Right atrium auricular region (tissue), 2 donors: ENCODE measurements at regions not wholly inside any gene's neighbourhood (a gene's known extent, or its start where the extent isn't known, plus 50 kb on each side); places are given as distances from the start of the nearest gene placed in this dataset.

Source experiments
- DNase-seq: peaks from one replicate; pipeline ENCODE4 v3.0.0-alpha.2; 2019; ENCODE audit warnings: low spot score
- H3K27ac ChIP-seq, 2 donors: fragments of 200-600 bp; sonication (generic); 1 replicate in 1 of 2; 2 replicates in 1 of 2; pipeline ENCODE4 v1.5.1; 2016 to 2019
- H3K27me3 ChIP-seq, 2 donors: fragments of 200-600 bp; sonication (generic); one replicate each; pipeline versions ENCODE4 v1.5.1 to v1.6.0; 2017 to 2019
- H3K36me3 ChIP-seq: fragments of 200-600 bp; sonication (generic); one replicate; pipeline ENCODE4 v1.5.1; 2016
- H3K4me1 ChIP-seq, 2 donors: fragments of 200-600 bp; sonication (generic); one replicate each; pipeline versions ENCODE4 v1.5.1 to v1.6.0; 2017 to 2019
- H3K4me3 ChIP-seq, 2 donors: fragments of 200-600 bp; sonication (generic); 1 replicate in 1 of 2; 2 replicates in 1 of 2; pipeline ENCODE4 v1.5.1; 2017 to 2019; ENCODE audit warnings: mild to moderate bottlenecking in 1 of 2, moderate library complexity in 1 of 2
- H3K9me3 ChIP-seq, 2 donors: fragments of 200-600 bp; sonication (generic); one replicate each; pipeline ENCODE4 v1.5.1; 2019
- CTCF ChIP-seq, 2 donors: fragments of 200-600 bp; sonication (generic); IDR thresholded peaks; one replicate each; pipeline ENCODE4 v1.5.1; 2019; ENCODE audit warnings: antibody characterized with exemption in 2 of 2

DNA sequence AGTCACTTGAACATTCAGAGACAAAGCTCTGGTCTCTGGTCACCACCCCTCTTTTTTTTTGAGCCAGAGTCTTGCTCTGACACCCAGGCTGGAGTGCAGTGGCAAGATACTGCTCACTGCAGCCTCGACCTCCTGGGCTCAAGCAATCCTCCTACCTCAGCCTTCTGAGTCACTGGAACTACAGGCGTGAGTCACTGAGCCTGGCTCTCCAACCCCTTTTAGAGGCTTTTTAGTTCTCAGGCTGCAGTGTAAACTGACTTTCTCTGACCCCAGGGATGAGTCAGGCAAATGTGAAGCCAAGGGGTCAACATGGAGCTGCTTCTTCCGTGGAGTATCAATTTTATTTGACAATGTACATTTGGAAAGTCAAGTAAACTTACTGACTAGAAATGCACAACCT lies 229.2 kb downstream of the PTTG2 start:
- Histone ChIP-seq H3K36me3 (no peaks in the 10 kb centered on the region), H3K4me1 (peaks cover 0 to 17% of the 10 kb centered on the region in 2 donors), H3K4me3 (no peak overlapping the region), H3K27ac (no peak overlapping the region), H3K9me3 (no peaks in the 10 kb centered on the region), H3K27me3 (no peaks in the 10 kb centered on the region)
- no peak for DNase-seq
- TF ChIP-seq CTCF (IDR thresholded peaks at IDR 0.05), result no peak

DNA sequence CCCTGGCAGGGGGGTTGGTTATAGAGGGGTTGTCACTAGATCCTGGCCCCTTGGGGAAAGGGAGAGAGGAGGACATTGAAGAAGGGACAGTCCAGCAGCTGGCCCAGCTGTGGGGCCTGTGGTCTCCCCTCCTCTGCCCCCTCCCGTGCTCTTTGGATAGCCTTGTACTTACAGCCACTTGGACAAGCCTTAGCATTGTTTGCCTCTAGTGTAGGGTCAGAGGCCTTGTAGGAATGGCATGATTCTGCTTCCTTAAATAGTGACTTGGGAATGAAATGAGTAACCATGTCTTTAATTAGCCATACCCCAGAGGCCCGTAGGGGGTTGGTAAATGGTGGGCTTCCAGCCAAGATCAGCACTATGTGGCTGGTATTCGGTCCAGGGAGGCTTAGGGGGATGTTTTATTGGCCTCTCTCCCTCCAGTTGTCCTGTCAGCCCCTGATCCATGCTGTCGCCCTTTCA lies 230.6 kb downstream of the PTTG2 start:
- TF ChIP-seq CTCF (IDR thresholded peaks at IDR 0.05), result no peak
- Histone ChIP-seq H3K9me3 (no peaks in the 10 kb centered on the region), H3K4me3 (no peak overlapping the region), H3K4me1 (peaks cover 0 to 17% of the 10 kb centered on the region in 2 donors), H3K36me3 (no peaks in the 10 kb centered on the region), H3K27me3 (no peaks in the 10 kb centered on the region), H3K27ac (peak overlapping the region; percentile 71 to 88)
- DNase-seq, result no peak

DNA sequence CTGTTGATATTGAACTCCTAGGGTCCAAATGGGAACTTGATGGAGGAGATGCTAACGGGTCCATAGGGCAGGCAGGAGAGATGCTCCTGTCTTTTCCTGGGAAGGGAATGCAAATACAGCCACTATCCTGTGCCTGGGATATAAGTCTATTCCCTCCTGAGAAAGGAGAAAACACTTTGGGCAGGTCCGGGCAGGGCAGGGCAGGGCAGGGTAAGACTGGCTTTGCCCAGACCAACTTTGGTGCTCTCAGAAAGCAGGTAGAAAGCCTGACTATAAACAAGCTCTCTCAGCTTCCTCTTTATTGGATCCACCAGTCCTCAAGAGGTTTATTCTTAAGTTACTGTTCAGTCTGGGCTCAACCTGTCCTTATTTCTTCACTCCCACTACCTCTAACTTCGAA lies 232.3 kb downstream of the PTTG2 start:
- Histone ChIP-seq H3K9me3 (no peaks in the 10 kb centered on the region), H3K27ac (no peak overlapping the region), H3K36me3 (no peaks in the 10 kb centered on the region), H3K4me1 (peaks cover 0 to 17% of the 10 kb centered on the region in 2 donors), H3K27me3 (no peaks in the 10 kb centered on the region), H3K4me3 (no peak overlapping the region)
- no peak for TF ChIP-seq CTCF (IDR thresholded peaks at IDR 0.05)
- DNase-seq, result no peak

GRCh38 chr4:38193236-38193863 lies 233.2 kb downstream of the PTTG2 start:
- peaks cover 0 to 17% of the 10 kb centered on the region in 2 donors for H3K4me1 ChIP-seq
- H3K36me3 ChIP-seq, result no peaks in the 10 kb centered on the region
- no peak for DNase-seq
- H3K4me3 ChIP-seq, result no peak overlapping the region
- no peaks in the 10 kb centered on the region for H3K27me3 ChIP-seq
- H3K9me3 ChIP-seq, result no peaks in the 10 kb centered on the region
- TF ChIP-seq CTCF (IDR thresholded peaks at IDR 0.05), result no peak
- no peak overlapping the region for H3K27ac ChIP-seq

DNA sequence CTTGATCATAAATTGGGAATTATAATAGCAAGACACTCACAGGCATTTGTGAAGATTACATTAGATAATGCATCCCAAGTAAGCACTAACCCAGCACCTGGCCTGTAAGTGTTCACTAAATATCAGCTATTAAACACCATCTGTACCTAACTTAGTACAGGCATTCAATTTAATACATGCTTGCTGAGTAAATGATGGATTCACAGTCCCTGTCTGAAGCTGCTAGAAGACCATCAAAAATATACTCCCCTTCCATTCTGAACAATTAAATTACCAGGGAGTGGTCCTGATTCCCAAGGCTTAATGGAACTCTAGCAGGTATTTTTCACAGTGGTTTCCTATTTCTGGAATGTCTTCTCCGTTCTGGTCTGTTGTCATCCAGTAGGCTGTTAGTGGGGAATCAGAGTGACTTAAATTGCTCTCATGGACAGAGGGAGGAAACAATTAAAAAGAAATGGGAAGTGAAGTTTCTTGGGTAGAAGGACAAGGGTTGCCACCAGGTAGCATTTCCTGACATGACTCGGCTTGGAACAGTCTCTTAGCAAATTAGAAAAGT lies 233.9 kb downstream of the PTTG2 start:
- TF ChIP-seq CTCF (IDR thresholded peaks at IDR 0.05), result no peak
- Histone ChIP-seq H3K36me3 (no peaks in the 10 kb centered on the region), H3K27ac (no peak overlapping the region), H3K27me3 (no peaks in the 10 kb centered on the region), H3K9me3 (no peaks in the 10 kb centered on the region), H3K4me1 (peaks cover 0 to 17% of the 10 kb centered on the region in 2 donors), H3K4me3 (no peak overlapping the region)
- no peak for DNase-seq

- Histone ChIP-seq H3K4me3 (no peak overlapping the region), H3K27me3 (no peaks in the 10 kb centered on the region), H3K36me3 (no peaks in the 10 kb centered on the region), H3K4me1 (peaks cover 0 to 10% of the 10 kb centered on the region in 2 donors), H3K27ac (no peak overlapping the region), H3K9me3 (no peaks in the 10 kb centered on the region)
- no peak for DNase-seq
- TF ChIP-seq CTCF (IDR thresholded peaks at IDR 0.05), result no peak
These were observed 235.3 kb downstream of the PTTG2 start for GRCh38 chr4:38195486-38195885.
